Esophagus squamous epithelium (tissue), 4 donors: ENCODE measurements at regions not wholly inside any gene's neighbourhood (a gene's known extent, or its start where the extent isn't known, plus 50 kb on each side); places are given as distances from the start of the nearest gene placed in this dataset.

Experiments
- small RNA-seq, 4 donors: library from RNA; depleted of rRNA; stranded (forward); fragments of <200 nt; gene quantifications; one replicate each; pipeline ENCODE3, GENCODE V24; 2016

Small RNA genes lying in the stretch of these regions (small RNA-seq; reads per million reads assigned to genes)
- gene RNU6-954P (0 reads per million in 4 donors), gene ZNF114P1 (0 reads per million in 4 donors)
